ENCODE measurements at regions not wholly inside any gene's neighbourhood (a gene's known extent, or its start where the extent isn't known, plus 50 kb on each side); places are given as distances from the start of the nearest gene placed in this dataset.

GRCh38 chr10:131022369-131022768 lies 289.2 kb downstream of the TCERG1L start:
- no peaks in the 10 kb centered on the region for H3K4me1 ChIP-seq (ENCODE audit: control insufficient read depth in 5 of 5, insufficient read depth in 5 of 5, low read length in 5 of 5)
- DNase-seq (no peak), ATAC-seq (ENCODE audit: insufficient read depth, low FRiP score) (no peak)
- WGBS, 2 donors, result 88 to 94% methylated on average over 10 of the region's 10 CpGs
- H3K9me3 ChIP-seq (ENCODE audit: control insufficient read depth in 4 of 4, insufficient read depth in 3 of 4, low read length in 3 of 4), result no peaks in the 10 kb centered on the region
- H3K27me3 ChIP-seq (ENCODE audit: control insufficient read depth in 3 of 3, insufficient read depth in 3 of 3, low read length in 2 of 3), result peaks cover 0 to 5% (median 0%) of the 10 kb centered on the region in 3 donors
- TF ChIP-seq CTCF (IDR thresholded peaks at IDR 0.05; ENCODE audit: control extremely low read depth, extremely low read depth), result no peak
- no peaks in the 10 kb centered on the region for H3K36me3 ChIP-seq (ENCODE audit: control insufficient read depth in 4 of 4, insufficient read depth in 4 of 4, low read length in 4 of 4)
- no peak overlapping the region for H3K9ac ChIP-seq (ENCODE audit: insufficient read depth in 1 of 2, low read length in 2 of 2)
- no peak overlapping the region for H3K27ac ChIP-seq (ENCODE audit: low read depth in 1 of 2, low read length in 1 of 2)
- no peak overlapping the region for H3K4me3 ChIP-seq

- ATAC-seq (ENCODE audit: insufficient read depth, low FRiP score), result no peak
- Histone ChIP-seq H3K27me3 (ENCODE audit: control insufficient read depth in 3 of 3, insufficient read depth in 3 of 3, low read length in 2 of 3) (peaks cover 0 to 9% (median 0%) of the 10 kb centered on the region in 3 donors), H3K4me1 (ENCODE audit: control insufficient read depth in 5 of 5, insufficient read depth in 5 of 5, low read length in 5 of 5) (no peaks in the 10 kb centered on the region), H3K9ac (ENCODE audit: insufficient read depth in 1 of 2, low read length in 2 of 2) (no peak overlapping the region), H3K4me3 (no peak overlapping the region), H3K27ac (ENCODE audit: low read depth in 1 of 2, low read length in 1 of 2) (no peak overlapping the region), H3K9me3 (ENCODE audit: control insufficient read depth in 4 of 4, insufficient read depth in 3 of 4, low read length in 3 of 4) (no peaks in the 10 kb centered on the region), H3K36me3 (ENCODE audit: control insufficient read depth in 4 of 4, insufficient read depth in 4 of 4, low read length in 4 of 4) (no peaks in the 10 kb centered on the region)
- 49 to 58% methylated on average over 5 of the region's 5 CpGs for WGBS, 2 donors
- DNase-seq, result no peak
- no peak for TF ChIP-seq CTCF (IDR thresholded peaks at IDR 0.05; ENCODE audit: control extremely low read depth, extremely low read depth)
These were observed 288.5 kb downstream of the TCERG1L start for GRCh38 chr10:131022981-131023380.

GRCh38 chr10:131024259-131025131 lies 287.0 kb downstream of the TCERG1L start:
- DNase-seq, result no peak
- Histone ChIP-seq H3K27me3 (ENCODE audit: control insufficient read depth in 3 of 3, insufficient read depth in 3 of 3, low read length in 2 of 3) (peaks cover 0 to 8% (median 0%) of the 10 kb centered on the region in 3 donors), H3K9me3 (ENCODE audit: control insufficient read depth in 4 of 4, insufficient read depth in 3 of 4, low read length in 3 of 4) (no peaks in the 10 kb centered on the region)

More at GRCh38 chr10:131024259-131025131, 287.0 kb downstream of the TCERG1L start:
- no peaks in the 10 kb centered on the region for H3K36me3 ChIP-seq (ENCODE audit: control insufficient read depth in 4 of 4, insufficient read depth in 4 of 4, low read length in 4 of 4)
- ATAC-seq (ENCODE audit: insufficient read depth, low FRiP score), result no peak
- H3K27ac ChIP-seq (ENCODE audit: low read depth in 1 of 2, low read length in 1 of 2), result no peak overlapping the region
- no peak overlapping the region for H3K4me3 ChIP-seq
- no peak for TF ChIP-seq CTCF (IDR thresholded peaks at IDR 0.05; ENCODE audit: control extremely low read depth, extremely low read depth)
- no peaks in the 10 kb centered on the region for H3K4me1 ChIP-seq (ENCODE audit: control insufficient read depth in 5 of 5, insufficient read depth in 5 of 5, low read length in 5 of 5)
- WGBS, 2 donors, result 84 to 89% methylated on average over 17 of the region's 17 CpGs
- H3K9ac ChIP-seq (ENCODE audit: insufficient read depth in 1 of 2, low read length in 2 of 2), result no peak overlapping the region
